ENCODE measurements at regions not wholly inside any gene's neighbourhood (a gene's known extent, or its start where the extent isn't known, plus 50 kb on each side); places are given as distances from the start of the nearest gene placed in this dataset.

DNA sequence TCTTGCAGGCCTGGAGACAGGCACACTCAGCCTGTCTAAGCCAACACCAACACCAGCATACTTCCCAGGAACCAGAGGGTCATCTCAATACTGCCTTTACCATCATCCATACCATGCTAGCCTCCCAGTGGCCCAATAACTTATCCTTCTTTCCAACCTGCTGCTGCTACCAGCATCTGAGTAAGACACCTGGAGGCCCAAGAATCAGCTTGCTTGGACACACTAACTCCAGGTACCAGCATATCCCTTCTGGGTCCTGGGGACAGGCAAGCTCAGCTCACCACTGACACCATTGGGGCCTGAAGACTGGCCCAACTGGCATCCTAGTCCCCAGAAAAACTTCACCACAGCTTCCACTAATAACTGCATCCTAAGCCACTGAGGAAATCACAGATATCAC is 205.3 kb downstream of the CD109 start:
- no peak for DNase-seq

- DNase-seq: no peak
These were observed 202.6 kb downstream of the CD109 start for GRCh38 chr6:73898599-73898998.

DNA sequence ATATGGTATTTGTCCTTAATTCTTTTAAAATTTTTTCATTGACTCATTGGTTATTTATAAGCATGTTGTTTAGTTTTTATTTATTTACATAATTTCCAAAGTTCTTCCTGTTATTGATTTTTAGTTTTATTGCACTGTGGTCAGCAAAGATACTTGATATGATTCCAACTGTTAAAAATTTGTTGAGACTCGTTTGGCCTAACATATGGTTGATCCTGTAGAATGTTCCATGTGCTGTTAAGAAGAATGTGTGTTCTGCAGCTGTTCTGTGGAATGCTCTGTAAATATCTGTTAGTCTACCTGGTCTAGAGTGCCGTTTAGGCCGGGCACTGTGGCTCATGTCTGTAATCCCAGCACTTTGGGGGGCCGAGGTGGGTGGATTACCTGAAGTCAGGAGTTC is 197.7 kb downstream of the CD109 start:
- DNase-seq: no peak

DNA sequence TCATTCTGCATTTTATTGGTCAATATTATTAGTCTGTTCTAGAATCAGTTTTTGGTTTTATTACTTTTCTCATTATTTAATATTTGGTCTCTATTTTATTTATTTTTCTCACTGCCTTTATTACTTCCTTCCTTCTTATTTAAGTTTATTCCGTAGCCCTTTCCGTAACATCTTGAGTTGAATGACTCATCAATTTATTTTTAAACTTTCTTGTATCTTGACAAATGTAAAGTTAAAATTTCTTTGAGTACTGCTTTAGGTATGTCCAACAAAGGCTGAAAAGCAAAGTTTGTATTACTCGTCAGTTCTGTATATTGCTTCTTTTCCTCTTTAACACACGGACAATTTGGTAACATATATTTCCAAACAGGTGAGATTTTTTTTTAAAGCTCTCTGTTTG is 192.0 kb downstream of the CD109 start:
- DNase-seq: no peak

- no peak for DNase-seq
These were observed 189.4 kb downstream of the CD109 start for GRCh38 chr6:73885393-73885792.

- DNase-seq: no peak
These were observed 188.5 kb downstream of the CD109 start for GRCh38 chr6:73884540-73884939.

DNA sequence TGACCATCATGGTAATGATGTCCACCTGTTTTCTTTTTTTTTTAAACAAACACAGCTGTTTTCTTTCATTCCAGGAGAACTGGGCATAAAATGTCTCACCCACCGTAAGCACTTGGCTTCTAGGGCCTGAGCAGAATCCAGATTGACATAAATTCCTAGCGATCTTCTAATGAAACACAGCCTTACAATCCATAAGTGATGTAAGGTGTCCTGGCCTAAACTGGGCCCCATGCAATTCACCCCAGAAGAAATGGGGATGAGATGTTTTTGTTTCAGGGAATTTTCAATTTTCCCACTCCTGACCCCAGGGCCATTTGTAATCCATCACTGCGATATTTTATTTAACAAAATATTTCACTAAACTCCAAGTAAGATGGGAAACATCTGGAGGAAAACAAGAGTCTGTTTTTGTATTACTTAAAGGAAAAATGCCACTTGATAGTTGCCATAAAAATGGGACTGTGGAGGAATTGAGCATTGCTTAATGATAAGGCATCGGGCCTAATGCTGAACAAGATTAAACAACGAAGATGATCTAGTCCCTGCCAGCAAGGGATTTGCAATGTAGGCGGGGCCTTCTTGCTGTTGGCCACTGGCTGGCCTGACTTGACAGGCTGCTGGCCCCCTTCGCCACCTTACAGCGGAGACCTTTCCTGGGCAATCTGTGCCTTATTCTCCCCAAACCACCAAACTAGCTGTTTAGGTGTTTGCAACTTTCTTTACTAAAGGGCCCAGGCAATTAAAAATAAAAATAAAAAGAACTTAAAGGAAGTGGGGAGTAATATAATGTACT is 183.7 kb downstream of the CD109 start:
- no peak for DNase-seq

- DNase-seq: no peak
These were observed 182.4 kb downstream of the CD109 start for GRCh38 chr6:73878403-73878802.
